K562 (cell line): ENCODE measurements at regions not wholly inside any gene's neighbourhood (a gene's known extent, or its start where the extent isn't known, plus 50 kb on each side); places are given as distances from the start of the nearest gene placed in this dataset.

ENCODE experiments used
- ATAC-seq: fragments of 200-7000 bp; cut with Tn5 transposase; 3 replicates; pipeline ENCODE4 v1.9.1; 2020; ENCODE audit warnings: moderate library complexity
- BruUV-seq: library from RNA; stranded (reverse); fragments of 400-500 nt; replicated peaks from 2 replicates; lab custom pipeline; 2021; lab: Mats Ljungman, UMichigan
- CTCF ChIA-PET: fragments of 300-600 bp; formaldehyde crosslinking; extraction: SDS; loops from one replicate; lab custom pipeline; 2021; ENCODE audit warnings: low intra/inter-chr PET ratio; lab: Yijun Ruan, JAX
- POLR2A ChIA-PET: fragments of 300-600, 350-650 bp; sonication (Branson Sonifier 250); formaldehyde crosslinking; extraction: SDS; loops from one replicate; lab custom pipeline; 2021; ENCODE audit warnings: antibody characterized with exemption, inconsistent platforms; lab: Yijun Ruan, JAX
- DNase-seq, 4 experiments: peaks; one replicate each; pipeline versions ENCODE4 v3.0.0 to v3.0.0-alpha.2; 2011 to 2018; ENCODE audit warnings: low spot score in 3 of 4, mixed read lengths in 3 of 4; ENCODE audit errors: extremely low read depth in 1 of 4
- FAIRE-seq: peaks from 2 replicates; lab custom pipeline; 2011; peaks lifted over from hg19 to GRCh38; lab: Jason Lieb, UNC
- H2AFZ ChIP-seq: 2 replicates; pipeline ENCODE4 v1.6.0; 2011; ENCODE audit warnings: low read depth, low read length, control low read depth, inconsistent platforms
- H3K27ac ChIP-seq: fragments of 200-600 bp; 3 replicates; pipeline ENCODE4 v1.8.0; 2011; ENCODE audit warnings: low read depth, mild to moderate bottlenecking, control low read depth, inconsistent platforms, low read length, moderate library complexity, mixed read lengths; ENCODE audit errors: extremely low read depth
- H3K27me3 ChIP-seq, 2 experiments: fragments of 300-600 bp in 1 of 2; 2 replicates in 1 of 2; 3 replicates in 1 of 2; pipeline versions ENCODE4 v1.6.0 to v1.8.0; 2011; ENCODE audit warnings: inconsistent platforms in 2 of 2, low read length in 2 of 2, mild to moderate bottlenecking in 1 of 2, mixed read lengths in 1 of 2, moderate library complexity in 1 of 2; ENCODE audit not compliant: control insufficient read depth in 2 of 2, insufficient read depth in 2 of 2
- H3K36me3 ChIP-seq: fragments of 300-600 bp; 3 replicates; pipeline ENCODE4 v1.8.0; 2011; ENCODE audit warnings: mild to moderate bottlenecking, low read length, inconsistent platforms; ENCODE audit not compliant: control insufficient read depth, insufficient read depth
- H3K4me1 ChIP-seq, 2 experiments: fragments of 200-600 bp in 1 of 2; replicated peaks in 1 of 2; 2 replicates in 1 of 2; 3 replicates in 1 of 2; pipeline versions ENCODE4 v1.5.1 to v1.8.0; 2011; ENCODE audit warnings: inconsistent platforms in 2 of 2, low read length in 2 of 2, mild to moderate bottlenecking in 1 of 2, mixed read lengths in 1 of 2, moderate library complexity in 1 of 2; ENCODE audit not compliant: control insufficient read depth in 2 of 2, insufficient read depth in 2 of 2
- H3K4me2 ChIP-seq: 2 replicates; pipeline ENCODE4 v1.6.1; 2011; ENCODE audit warnings: low read length, control low read depth, inconsistent platforms, mixed read lengths; ENCODE audit not compliant: insufficient read depth
- H3K4me3 ChIP-seq: fragments of 200-600 bp; sonication (generic), shearing (Covaris generic); 2 replicates; pipeline ENCODE4 v1.5.1; 2016; ENCODE audit warnings: control low read depth, inconsistent platforms
- H3K79me2 ChIP-seq: fragments of 200-600 bp; 3 replicates; pipeline ENCODE4 v1.8.0; 2011; ENCODE audit warnings: low read length, inconsistent platforms; ENCODE audit not compliant: control insufficient read depth, insufficient read depth
- H3K9ac ChIP-seq, 2 experiments: 2 replicates each; pipeline versions ENCODE4 v1.6.0 to v1.6.1; 2011; ENCODE audit warnings: low read depth in 2 of 2, low read length in 2 of 2, control low read depth in 1 of 2, inconsistent platforms in 1 of 2, mild to moderate bottlenecking in 1 of 2, mixed read lengths in 1 of 2; ENCODE audit not compliant: insufficient read depth in 1 of 2
- H3K9me1 ChIP-seq: one replicate; pipeline ENCODE4 v1.6.0; 2011; ENCODE audit warnings: inconsistent platforms, mild to moderate bottlenecking, low read length, moderate library complexity; ENCODE audit not compliant: control insufficient read depth, insufficient read depth
- H3K9me3 ChIP-seq: replicated peaks from 2 replicates; pipeline ENCODE4 v1.5.1; 2011; ENCODE audit warnings: low read depth, low read length, inconsistent platforms; ENCODE audit not compliant: control insufficient read depth, insufficient read depth
- H4K20me1 ChIP-seq: replicated peaks from 2 replicates; pipeline ENCODE4 v1.6.1; 2011; ENCODE audit warnings: low read length, inconsistent platforms, mixed read lengths; ENCODE audit not compliant: control insufficient read depth, insufficient read depth
- ATF7 ChIP-seq: fragments of 450-650 bp; IDR thresholded peaks from 2 replicates; pipeline ENCODE4 v1.7.1; 2014; ENCODE audit warnings: mild to moderate bottlenecking, moderate library complexity
- CEBPG ChIP-seq, 3 experiments: fragments of 200-800 bp in 1 of 3; sonication (Bioruptor generic) in 1 of 3; sonication (generic) in 1 of 3; formaldehyde crosslinking in 1 of 3; IDR thresholded peaks in 2 of 3; conservative IDR thresholded peaks in 1 of 3; 2 replicates each; pipeline versions ENCODE4 v1.6.1 to v1.8.0; 2016 to 2022; ENCODE audit warnings: missing compliant biosample characterization in 2 of 3, missing genetic modification characterization in 2 of 3, mild to moderate bottlenecking in 1 of 3, missing genetic modification reagents in 1 of 3
- ETV1 ChIP-seq: fragments of 450-650 bp; conservative IDR thresholded peaks from 2 replicates; pipeline ENCODE4 v1.6.1; 2016; ENCODE audit warnings: missing genetic modification characterization, control low read depth, low read depth, missing compliant biosample characterization
- MEIS2 ChIP-seq: fragments of 450-650 bp; IDR thresholded peaks from 2 replicates; pipeline ENCODE4 v1.6.1; 2014; ENCODE audit warnings: mild to moderate bottlenecking; ENCODE audit not compliant: partially characterized antibody
- MIER1 ChIP-seq: fragments of 450-650 bp; IDR thresholded peaks from 2 replicates; pipeline ENCODE4 v1.6.1; 2016; ENCODE audit warnings: antibody characterized with exemption, mild to moderate bottlenecking, low read depth
- NFYB ChIP-seq: IDR thresholded peaks from 2 replicates; pipeline ENCODE4 v1.6.1; 2011; ENCODE audit warnings: mild to moderate bottlenecking, moderate library complexity; ENCODE audit not compliant: insufficient read length; ENCODE audit errors: extremely low read depth
- PRPF4 ChIP-seq: fragments of 200-400 bp; formaldehyde crosslinking; IDR thresholded peaks from one replicate; pipeline ENCODE4 v1.6.1; 2017; ENCODE audit warnings: low read length, low read depth, mild to moderate bottlenecking; ENCODE audit not compliant: insufficient read depth, poor library complexity, severe bottlenecking
- STAT5A ChIP-seq: IDR thresholded peaks from 2 replicates; pipeline ENCODE4 v1.6.1; 2012; ENCODE audit warnings: low read length, inconsistent platforms, borderline replicate concordance
- XRCC3 ChIP-seq: fragments of 450-650 bp; IDR thresholded peaks from 2 replicates; pipeline ENCODE4 v1.6.1; 2017; ENCODE audit warnings: mild to moderate bottlenecking, moderate library complexity
- ZNF140 ChIP-seq: fragments of 250-450 bp; sonication (Bioruptor Pico); IDR thresholded peaks from 2 replicates; pipeline ENCODE4 v1.8.0; 2021; ENCODE audit warnings: moderate library complexity, mild to moderate bottlenecking, inconsistent platforms
- ZNF644 ChIP-seq: fragments of 200-800 bp; sonication (Bioruptor generic); IDR thresholded peaks from 2 replicates; pipeline ENCODE4 v1.6.1; 2016; ENCODE audit warnings: low read depth, missing genetic modification characterization, missing compliant biosample characterization
- ZNF696 ChIP-seq: fragments of 250-450 bp; sonication (Bioruptor Pico); conservative IDR thresholded peaks from 2 replicates; pipeline ENCODE4 v1.4.0; 2020; ENCODE audit warnings: mild to moderate bottlenecking, moderate library complexity
- in situ Hi-C: fragments of 300-500 bp; cut with MboI; formaldehyde crosslinking; loops from 4 replicates; pipeline ENCODE4 v1.15.0; 2018; ENCODE audit warnings: inconsistent platforms, mixed read lengths
- intact Hi-C: fragments of 100-400 bp; cut with micrococcal nuclease; formaldehyde crosslinking; loops from 2 replicates; pipeline ENCODE4 v1.14.2; 2022
- TF ChIP-seq, protein P1 (sequence below), 2 experiments: fragments of 450-650 bp in 1 of 2; sonication (generic) in 1 of 2; formaldehyde crosslinking in 1 of 2; IDR thresholded peaks; 2 replicates each; pipeline versions ENCODE4 v1.7.1 to v1.9.0; 2016 to 2022; ENCODE audit warnings: inconsistent platforms in 1 of 2, mild to moderate bottlenecking in 1 of 2, missing genetic modification reagents in 1 of 2

GRCh38 chr7:86991771-86992191 lies 67.7 kb downstream of the ELAPOR2 start:
- Histone ChIP-seq H3K36me3 (no peaks in the 10 kb centered on the region), H3K4me3 (no peak overlapping the region), H3K4me1 (peaks cover 0 to 5% of the 10 kb centered on the region in 2 experiments; a peak in 2 of 5 replicates), H4K20me1 (no peaks in the 10 kb centered on the region), H3K79me2 (peaks cover 10% of the 10 kb centered on the region), H3K9ac (no peak overlapping the region), H2AFZ (no peak overlapping the region), H3K27me3 (no peaks in the 10 kb centered on the region), H3K27ac (no peak overlapping the region), H3K9me3 (0 out of 2 replicates have a peak, but pooled peaks cover 2% of the 10 kb centered on the region), H3K9me1 (no peaks in the 10 kb centered on the region), H3K4me2 (no peak overlapping the region)
- ATAC-seq, result no peak
- POLR2A ChIA-PET, result interaction anchor here (1.1 to 1.2 kb wide), 3 partner anchors 9 to 27 kb away, joined by 3 to 4 read pairs (median 3); no protein-coding TSS in a partner anchor
- CTCF ChIA-PET, result no interaction called here
- no peak for DNase-seq
- in situ Hi-C loops, result no loop called here
- no TSS peak for BruUV-seq
- FAIRE-seq, result no peak
- intact Hi-C loops, result no loop called here
- TF ChIP-seq MIER1, result no peak
- peak; percentile 87 for TF ChIP-seq ETV1 (tag)
- TF ChIP-seq XRCC3, result no peak
- no peak for TF ChIP-seq NFYB
- peak; percentile 92 for TF ChIP-seq MEIS2
- TF ChIP-seq CEBPG (CRISPR knock-in tag; IDR thresholded peaks at IDR 0.05), result no peak
- peak in 1 of 2 experiments; percentile 56; a peak in 1 of 4 replicates for TF ChIP-seq CEBPG (tag; conservative IDR thresholded peaks at IDR 0.05 in 1 of 2, IDR thresholded peaks at IDR 0.05 in 1 of 2)
- TF ChIP-seq ZNF696 (CRISPR knock-in tag), result no peak
- TF ChIP-seq ZNF140 (CRISPR knock-in tag), result no peak
- TF ChIP-seq STAT5A, result no peak
- 0 out of 2 replicates have a peak, but pooled peaks have one; percentile 23 for TF ChIP-seq ZNF644
- TF ChIP-seq PRPF4, result no peak
- TF ChIP-seq ATF7, result 0 out of 2 replicates have a peak, but pooled peaks have one; percentile 29
- TF ChIP-seq, protein P1, sequence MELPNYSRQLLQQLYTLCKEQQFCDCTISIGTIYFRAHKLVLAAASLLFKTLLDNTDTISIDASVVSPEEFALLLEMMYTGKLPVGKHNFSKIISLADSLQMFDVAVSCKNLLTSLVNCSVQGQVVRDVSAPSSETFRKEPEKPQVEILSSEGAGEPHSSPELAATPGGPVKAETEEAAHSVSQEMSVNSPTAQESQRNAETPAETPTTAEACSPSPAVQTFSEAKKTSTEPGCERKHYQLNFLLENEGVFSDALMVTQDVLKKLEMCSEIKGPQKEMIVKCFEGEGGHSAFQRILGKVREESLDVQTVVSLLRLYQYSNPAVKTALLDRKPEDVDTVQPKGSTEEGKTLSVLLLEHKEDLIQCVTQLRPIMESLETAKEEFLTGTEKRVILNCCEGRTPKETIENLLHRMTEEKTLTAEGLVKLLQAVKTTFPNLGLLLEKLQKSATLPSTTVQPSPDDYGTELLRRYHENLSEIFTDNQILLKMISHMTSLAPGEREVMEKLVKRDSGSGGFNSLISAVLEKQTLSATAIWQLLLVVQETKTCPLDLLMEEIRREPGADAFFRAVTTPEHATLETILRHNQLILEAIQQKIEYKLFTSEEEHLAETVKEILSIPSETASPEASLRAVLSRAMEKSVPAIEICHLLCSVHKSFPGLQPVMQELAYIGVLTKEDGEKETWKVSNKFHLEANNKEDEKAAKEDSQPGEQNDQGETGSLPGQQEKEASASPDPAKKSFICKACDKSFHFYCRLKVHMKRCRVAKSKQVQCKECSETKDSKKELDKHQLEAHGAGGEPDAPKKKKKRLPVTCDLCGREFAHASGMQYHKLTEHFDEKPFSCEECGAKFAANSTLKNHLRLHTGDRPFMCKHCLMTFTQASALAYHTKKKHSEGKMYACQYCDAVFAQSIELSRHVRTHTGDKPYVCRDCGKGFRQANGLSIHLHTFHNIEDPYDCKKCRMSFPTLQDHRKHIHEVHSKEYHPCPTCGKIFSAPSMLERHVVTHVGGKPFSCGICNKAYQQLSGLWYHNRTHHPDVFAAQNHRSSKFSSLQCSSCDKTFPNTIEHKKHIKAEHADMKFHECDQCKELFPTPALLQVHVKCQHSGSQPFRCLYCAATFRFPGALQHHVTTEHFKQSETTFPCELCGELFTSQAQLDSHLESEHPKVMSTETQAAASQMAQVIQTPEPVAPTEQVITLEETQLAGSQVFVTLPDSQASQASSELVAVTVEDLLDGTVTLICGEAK (IDR thresholded peaks at IDR 0.05), result peak; percentile 41; the same call in 1 of the 2 replicates
- TF ChIP-seq, protein P1 (CRISPR knock-in tag; IDR thresholded peaks at IDR 0.05), result no peak
